ENCODE measurements at regions not wholly inside any gene's neighbourhood (a gene's known extent, or its start where the extent isn't known, plus 50 kb on each side); places are given as distances from the start of the nearest gene placed in this dataset.

DNA sequence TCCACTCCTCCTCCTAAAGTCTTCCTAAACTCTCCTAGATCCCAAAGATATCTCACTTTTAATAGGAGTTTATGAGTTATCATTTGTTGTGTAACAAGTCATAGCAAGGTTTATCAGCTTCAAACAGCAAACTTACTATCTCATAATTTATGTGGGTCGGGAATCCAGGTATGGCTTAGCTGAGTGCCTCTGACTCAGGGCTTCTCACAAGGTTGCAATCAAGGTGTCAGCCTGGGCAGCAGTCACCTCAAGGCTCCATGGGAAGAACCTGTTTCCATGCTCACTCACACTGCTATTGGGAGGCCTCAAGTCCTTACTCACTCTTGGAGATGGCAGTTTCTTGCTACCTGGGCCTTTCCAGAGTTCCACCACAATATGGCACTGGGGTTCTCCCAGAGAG is 889.8 kb downstream of the MCTP2 start:
- 0% methylated on average over 1 of the region's 1 CpG for WGBS (ENCODE audit: low lambda C conversion rate)
- ChIA-PET POLR2A (no interaction called here), CTCF (no interaction called here)
- Histone ChIP-seq H3K79me2 (ENCODE audit: insufficient read depth) (no peaks in the 10 kb centered on the region), H3K9me2 (no peaks in the 10 kb centered on the region), H3K27ac (ENCODE audit: low read depth in 2 of 2, low read length in 1 of 2) (no peak overlapping the region), H3K9ac (no peak overlapping the region), H3K4me1 (ENCODE audit: control insufficient read depth in 1 of 2, insufficient read depth in 2 of 2, low read depth in 1 of 2, low read length in 1 of 2) (no peaks in the 10 kb centered on the region), H3K4me3 (ENCODE audit: low read depth in 2 of 2, low read length in 1 of 2) (no peak overlapping the region), H2AFZ (ENCODE audit: low read depth) (no peak overlapping the region), H4K20me1 (ENCODE audit: insufficient read depth) (no peaks in the 10 kb centered on the region), H3K36me3 (replicated peaks in 1 of 2; ENCODE audit: control insufficient read depth in 1 of 2, insufficient read depth in 2 of 2, low read length in 1 of 2) (no peaks in the 10 kb centered on the region), H3F3A (replicated peaks; ENCODE audit: insufficient read depth) (no peaks in the 10 kb centered on the region), H3K4me2 (no peak overlapping the region), H3K9me3 (no peaks in the 10 kb centered on the region), H3K27me3 (ENCODE audit: insufficient read depth) (no peaks in the 10 kb centered on the region)
- TF ChIP-seq SIN3A (IDR thresholded peaks at IDR 0.05; ENCODE audit: borderline replicate concordance, low read depth, low read length) (no peak), TCF12 (IDR thresholded peaks at IDR 0.05) (no peak), CTCF (IDR thresholded peaks at IDR 0.05) (no peak), RFX5 (IDR thresholded peaks at IDR 0.05; ENCODE audit: low read length) (no peak), SMC3 (IDR thresholded peaks at IDR 0.05; ENCODE audit: low read depth, low read length) (no peak), MAX (IDR thresholded peaks at IDR 0.05; ENCODE audit: low read depth) (no peak), MEF2A (IDR thresholded peaks at IDR 0.05; ENCODE audit: borderline replicate concordance, low read depth) (no peak), CHD2 (IDR thresholded peaks at IDR 0.05; ENCODE audit: low read length, partially characterized antibody) (no peak), GATA2 (CRISPR knock-in tag; IDR thresholded peaks at IDR 0.05) (no peak), EP300 (IDR thresholded peaks at IDR 0.05; ENCODE audit: borderline replicate concordance in 1 of 2, low read depth in 1 of 2, low read length in 1 of 2) (no peak), YY1 (IDR thresholded peaks at IDR 0.05; ENCODE audit: low read depth) (no peak), RCOR1 (IDR thresholded peaks at IDR 0.05; ENCODE audit: low read length) (no peak), NRF1 (IDR thresholded peaks at IDR 0.05; ENCODE audit: low read depth, low read length) (no peak), EZH2phosphoT487 (IDR thresholded peaks at IDR 0.05; ENCODE audit: borderline replicate concordance, low read depth) (no peak), MXI1 (IDR thresholded peaks at IDR 0.05; ENCODE audit: low read depth, low read length) (no peak), TEAD4 (IDR thresholded peaks at IDR 0.05; ENCODE audit: borderline replicate concordance, insufficient read depth) (no peak), ELF1 (IDR thresholded peaks at IDR 0.05) (no peak)
- TF ChIP-seq, protein P1, sequence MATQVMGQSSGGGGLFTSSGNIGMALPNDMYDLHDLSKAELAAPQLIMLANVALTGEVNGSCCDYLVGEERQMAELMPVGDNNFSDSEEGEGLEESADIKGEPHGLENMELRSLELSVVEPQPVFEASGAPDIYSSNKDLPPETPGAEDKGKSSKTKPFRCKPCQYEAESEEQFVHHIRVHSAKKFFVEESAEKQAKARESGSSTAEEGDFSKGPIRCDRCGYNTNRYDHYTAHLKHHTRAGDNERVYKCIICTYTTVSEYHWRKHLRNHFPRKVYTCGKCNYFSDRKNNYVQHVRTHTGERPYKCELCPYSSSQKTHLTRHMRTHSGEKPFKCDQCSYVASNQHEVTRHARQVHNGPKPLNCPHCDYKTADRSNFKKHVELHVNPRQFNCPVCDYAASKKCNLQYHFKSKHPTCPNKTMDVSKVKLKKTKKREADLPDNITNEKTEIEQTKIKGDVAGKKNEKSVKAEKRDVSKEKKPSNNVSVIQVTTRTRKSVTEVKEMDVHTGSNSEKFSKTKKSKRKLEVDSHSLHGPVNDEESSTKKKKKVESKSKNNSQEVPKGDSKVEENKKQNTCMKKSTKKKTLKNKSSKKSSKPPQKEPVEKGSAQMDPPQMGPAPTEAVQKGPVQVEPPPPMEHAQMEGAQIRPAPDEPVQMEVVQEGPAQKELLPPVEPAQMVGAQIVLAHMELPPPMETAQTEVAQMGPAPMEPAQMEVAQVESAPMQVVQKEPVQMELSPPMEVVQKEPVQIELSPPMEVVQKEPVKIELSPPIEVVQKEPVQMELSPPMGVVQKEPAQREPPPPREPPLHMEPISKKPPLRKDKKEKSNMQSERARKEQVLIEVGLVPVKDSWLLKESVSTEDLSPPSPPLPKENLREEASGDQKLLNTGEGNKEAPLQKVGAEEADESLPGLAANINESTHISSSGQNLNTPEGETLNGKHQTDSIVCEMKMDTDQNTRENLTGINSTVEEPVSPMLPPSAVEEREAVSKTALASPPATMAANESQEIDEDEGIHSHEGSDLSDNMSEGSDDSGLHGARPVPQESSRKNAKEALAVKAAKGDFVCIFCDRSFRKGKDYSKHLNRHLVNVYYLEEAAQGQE (IDR thresholded peaks at IDR 0.05; ENCODE audit: low read depth, low read length) = no peak
- no peak for DNase-seq
